GM23338 (cell line): ENCODE measurements at regions not wholly inside any gene's neighbourhood (a gene's known extent, or its start where the extent isn't known, plus 50 kb on each side); places are given as distances from the start of the nearest gene placed in this dataset.
A peak's percentile ranks its signal among the peaks of the same experiment; 100 is the strongest.
"Not testable (repeated sequence)": the region's sequence is repeated elsewhere in the genome, so short reads cannot be mapped to it uniquely, and the experiment has no call there.

Experiments
- ATAC-seq: fragments of 200-7000 bp; cut with Tn5 transposase; 3 replicates; pipeline ENCODE4 v1.9.1; 2020
- DNase-seq: peaks from one replicate; pipeline ENCODE4 v3.0.0-alpha.2; 2015; ENCODE audit warnings: low spot score
- H2AFZ ChIP-seq: fragments of 200-600 bp; sonication (generic); 2 replicates; pipeline ENCODE4 v1.8.0; 2016; ENCODE audit warnings: antibody characterized with exemption, mild to moderate bottlenecking, moderate library complexity
- H3F3A ChIP-seq: fragments of 200-600 bp; sonication (generic); replicated peaks from 2 replicates; pipeline ENCODE4 v1.8.0; 2017; ENCODE audit warnings: antibody characterized with exemption, mixed run types, low read depth
- H3K27ac ChIP-seq: fragments of 200-600 bp; sonication (generic); 2 replicates; pipeline ENCODE4 v1.6.1; 2016; ENCODE audit warnings: low read depth
- H3K27me3 ChIP-seq: fragments of 200-600 bp; sonication (generic); 2 replicates; pipeline ENCODE4 v1.8.0; 2016; ENCODE audit warnings: mild to moderate bottlenecking, mixed run types, moderate library complexity; ENCODE audit not compliant: insufficient read depth
- H3K36me3 ChIP-seq: fragments of 200-600 bp; sonication (generic); 2 replicates; pipeline ENCODE4 v1.8.0; 2016; ENCODE audit warnings: mild to moderate bottlenecking; ENCODE audit not compliant: insufficient read depth
- H3K4me1 ChIP-seq: fragments of 200-600 bp; sonication (generic); 2 replicates; pipeline ENCODE4 v1.8.0; 2016; ENCODE audit warnings: mild to moderate bottlenecking, moderate library complexity; ENCODE audit not compliant: insufficient read depth
- H3K4me2 ChIP-seq: fragments of 200-600 bp; sonication (generic); 2 replicates; pipeline ENCODE4 v1.7.1; 2017; ENCODE audit warnings: mixed run types
- H3K4me3 ChIP-seq: fragments of 200-600 bp; sonication (generic); 2 replicates; pipeline ENCODE4 v1.6.1; 2016; ENCODE audit warnings: mixed run types
- H3K79me2 ChIP-seq: fragments of 200-600 bp; sonication (generic); replicated peaks from 2 replicates; pipeline ENCODE4 v1.8.0; 2017; ENCODE audit warnings: mild to moderate bottlenecking; ENCODE audit not compliant: insufficient read depth
- H3K9me2 ChIP-seq: fragments of 200-600 bp; sonication (generic); 2 replicates; pipeline ENCODE4 v1.8.0; 2017; ENCODE audit not compliant: insufficient read depth
- H4K20me1 ChIP-seq: fragments of 200-600 bp; sonication (generic); replicated peaks from 2 replicates; pipeline ENCODE4 v1.8.0; 2017; ENCODE audit warnings: mild to moderate bottlenecking; ENCODE audit not compliant: insufficient read depth
- H3K27ac Mint-ChIP-seq: 2 replicates; pipeline ENCODE4 v1.8.0; 2020; ENCODE audit warnings: inconsistent platforms, mild to moderate bottlenecking, moderate library complexity, mixed read lengths
- H3K27me3 Mint-ChIP-seq: 3 replicates; pipeline ENCODE4 v1.8.0; 2022; ENCODE audit warnings: low read depth, mild to moderate bottlenecking, moderate library complexity, mixed read lengths, inconsistent platforms; ENCODE audit not compliant: insufficient read depth, poor library complexity
- H3K36me3 Mint-ChIP-seq: 3 replicates; pipeline ENCODE4 v1.8.0; 2021; ENCODE audit warnings: low read depth, mild to moderate bottlenecking, inconsistent platforms, moderate library complexity, mixed read lengths
- H3K4me1 Mint-ChIP-seq: 3 replicates; pipeline ENCODE4 v1.8.0; 2020; ENCODE audit warnings: mild to moderate bottlenecking, inconsistent platforms, mixed read lengths
- H3K4me3 Mint-ChIP-seq: 3 replicates; pipeline ENCODE4 v1.8.0; 2021; ENCODE audit warnings: moderate library complexity, mild to moderate bottlenecking, inconsistent platforms, mixed read lengths
- H3K9me3 Mint-ChIP-seq: 3 replicates; pipeline ENCODE4 v1.8.0; 2020; ENCODE audit warnings: moderate library complexity, mild to moderate bottlenecking, inconsistent platforms, mixed read lengths
- EZH2 ChIP-seq: fragments of 200-600 bp; sonication (generic); IDR thresholded peaks from one replicate; pipeline ENCODE4 v1.8.0; 2017; ENCODE audit warnings: antibody characterized with exemption, mild to moderate bottlenecking, low read depth; ENCODE audit not compliant: unreplicated experiment
- TF ChIP-seq, protein P1 (sequence below): IDR thresholded peaks from one replicate; pipeline ENCODE4 v1.6.1; 2018; ENCODE audit warnings: antibody characterized with exemption; ENCODE audit not compliant: unreplicated experiment
- TF ChIP-seq, protein P2 (sequence below): fragments of 250-450 bp; sonication (Bioruptor Pico); IDR thresholded peaks from 2 replicates; pipeline ENCODE4 v1.5.0; 2020; ENCODE audit warnings: mild to moderate bottlenecking, moderate library complexity

DNA sequence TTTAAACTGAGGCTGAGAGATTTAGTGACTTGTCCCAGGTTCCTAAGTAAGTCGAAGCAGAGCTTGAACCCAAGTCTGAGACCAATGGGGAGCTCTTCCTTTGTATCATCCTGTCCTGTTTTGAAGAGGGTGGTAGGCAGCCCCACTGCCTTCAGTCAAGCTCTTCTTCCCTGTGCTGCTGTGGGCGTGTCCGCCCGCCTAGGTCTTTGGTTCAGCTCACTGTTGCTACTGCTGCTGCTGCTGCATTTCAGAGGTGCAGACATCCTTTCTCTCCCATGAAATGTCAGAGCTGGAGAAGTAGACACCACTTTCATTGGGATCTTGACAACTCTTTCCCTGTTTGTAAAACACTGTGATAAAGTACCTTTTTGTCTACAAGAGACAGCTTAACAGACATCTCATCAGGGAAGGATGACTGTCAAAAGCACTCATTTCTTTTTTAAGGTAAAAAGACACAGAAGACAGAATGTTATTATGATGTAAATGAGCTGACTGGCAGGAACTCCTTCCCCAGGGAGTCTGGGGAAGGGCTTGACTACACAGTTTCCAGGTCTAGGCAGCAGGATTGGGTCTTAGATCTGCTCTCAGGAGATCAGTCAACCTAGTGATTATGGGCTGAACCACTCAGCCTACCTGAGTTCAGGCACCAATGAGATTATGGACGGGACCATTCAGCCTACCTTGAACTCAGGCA is 91.7 kb upstream of the TRIB2 start:
- DNase-seq (peak; percentile 53), ATAC-seq (peak; percentile 97)
- Histone ChIP-seq H3K27ac (peak overlapping the region; percentile 34), H3K79me2 (no peaks in the 10 kb centered on the region), H3K4me3 (no peak overlapping the region), H3K9me2 (no peaks in the 10 kb centered on the region), H3K27me3 (no peaks in the 10 kb centered on the region), H3K4me2 (peak overlapping the region; percentile 23), H4K20me1 (no peaks in the 10 kb centered on the region), H2AFZ (no peak overlapping the region), H3K36me3 (no peaks in the 10 kb centered on the region), H3K4me1 (peaks cover 21% of the 10 kb centered on the region), H3F3A (0 out of 2 replicates have a peak, but pooled peaks cover 2% of the 10 kb centered on the region)
- Mint-ChIP-seq H3K4me3 (peak overlapping the region; percentile 13; the same call in 1 of the 3 replicates), H3K9me3 (peaks cover 24% of the 10 kb centered on the region), H3K27ac (peak overlapping the region; percentile 71), H3K27me3 (peaks cover 8% of the 10 kb centered on the region), H3K4me1 (peaks cover 32% of the 10 kb centered on the region), H3K36me3 (peaks cover 20% of the 10 kb centered on the region)
- TF ChIP-seq, protein P1, sequence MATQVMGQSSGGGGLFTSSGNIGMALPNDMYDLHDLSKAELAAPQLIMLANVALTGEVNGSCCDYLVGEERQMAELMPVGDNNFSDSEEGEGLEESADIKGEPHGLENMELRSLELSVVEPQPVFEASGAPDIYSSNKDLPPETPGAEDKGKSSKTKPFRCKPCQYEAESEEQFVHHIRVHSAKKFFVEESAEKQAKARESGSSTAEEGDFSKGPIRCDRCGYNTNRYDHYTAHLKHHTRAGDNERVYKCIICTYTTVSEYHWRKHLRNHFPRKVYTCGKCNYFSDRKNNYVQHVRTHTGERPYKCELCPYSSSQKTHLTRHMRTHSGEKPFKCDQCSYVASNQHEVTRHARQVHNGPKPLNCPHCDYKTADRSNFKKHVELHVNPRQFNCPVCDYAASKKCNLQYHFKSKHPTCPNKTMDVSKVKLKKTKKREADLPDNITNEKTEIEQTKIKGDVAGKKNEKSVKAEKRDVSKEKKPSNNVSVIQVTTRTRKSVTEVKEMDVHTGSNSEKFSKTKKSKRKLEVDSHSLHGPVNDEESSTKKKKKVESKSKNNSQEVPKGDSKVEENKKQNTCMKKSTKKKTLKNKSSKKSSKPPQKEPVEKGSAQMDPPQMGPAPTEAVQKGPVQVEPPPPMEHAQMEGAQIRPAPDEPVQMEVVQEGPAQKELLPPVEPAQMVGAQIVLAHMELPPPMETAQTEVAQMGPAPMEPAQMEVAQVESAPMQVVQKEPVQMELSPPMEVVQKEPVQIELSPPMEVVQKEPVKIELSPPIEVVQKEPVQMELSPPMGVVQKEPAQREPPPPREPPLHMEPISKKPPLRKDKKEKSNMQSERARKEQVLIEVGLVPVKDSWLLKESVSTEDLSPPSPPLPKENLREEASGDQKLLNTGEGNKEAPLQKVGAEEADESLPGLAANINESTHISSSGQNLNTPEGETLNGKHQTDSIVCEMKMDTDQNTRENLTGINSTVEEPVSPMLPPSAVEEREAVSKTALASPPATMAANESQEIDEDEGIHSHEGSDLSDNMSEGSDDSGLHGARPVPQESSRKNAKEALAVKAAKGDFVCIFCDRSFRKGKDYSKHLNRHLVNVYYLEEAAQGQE = no peak
- TF ChIP-seq, protein P2, sequence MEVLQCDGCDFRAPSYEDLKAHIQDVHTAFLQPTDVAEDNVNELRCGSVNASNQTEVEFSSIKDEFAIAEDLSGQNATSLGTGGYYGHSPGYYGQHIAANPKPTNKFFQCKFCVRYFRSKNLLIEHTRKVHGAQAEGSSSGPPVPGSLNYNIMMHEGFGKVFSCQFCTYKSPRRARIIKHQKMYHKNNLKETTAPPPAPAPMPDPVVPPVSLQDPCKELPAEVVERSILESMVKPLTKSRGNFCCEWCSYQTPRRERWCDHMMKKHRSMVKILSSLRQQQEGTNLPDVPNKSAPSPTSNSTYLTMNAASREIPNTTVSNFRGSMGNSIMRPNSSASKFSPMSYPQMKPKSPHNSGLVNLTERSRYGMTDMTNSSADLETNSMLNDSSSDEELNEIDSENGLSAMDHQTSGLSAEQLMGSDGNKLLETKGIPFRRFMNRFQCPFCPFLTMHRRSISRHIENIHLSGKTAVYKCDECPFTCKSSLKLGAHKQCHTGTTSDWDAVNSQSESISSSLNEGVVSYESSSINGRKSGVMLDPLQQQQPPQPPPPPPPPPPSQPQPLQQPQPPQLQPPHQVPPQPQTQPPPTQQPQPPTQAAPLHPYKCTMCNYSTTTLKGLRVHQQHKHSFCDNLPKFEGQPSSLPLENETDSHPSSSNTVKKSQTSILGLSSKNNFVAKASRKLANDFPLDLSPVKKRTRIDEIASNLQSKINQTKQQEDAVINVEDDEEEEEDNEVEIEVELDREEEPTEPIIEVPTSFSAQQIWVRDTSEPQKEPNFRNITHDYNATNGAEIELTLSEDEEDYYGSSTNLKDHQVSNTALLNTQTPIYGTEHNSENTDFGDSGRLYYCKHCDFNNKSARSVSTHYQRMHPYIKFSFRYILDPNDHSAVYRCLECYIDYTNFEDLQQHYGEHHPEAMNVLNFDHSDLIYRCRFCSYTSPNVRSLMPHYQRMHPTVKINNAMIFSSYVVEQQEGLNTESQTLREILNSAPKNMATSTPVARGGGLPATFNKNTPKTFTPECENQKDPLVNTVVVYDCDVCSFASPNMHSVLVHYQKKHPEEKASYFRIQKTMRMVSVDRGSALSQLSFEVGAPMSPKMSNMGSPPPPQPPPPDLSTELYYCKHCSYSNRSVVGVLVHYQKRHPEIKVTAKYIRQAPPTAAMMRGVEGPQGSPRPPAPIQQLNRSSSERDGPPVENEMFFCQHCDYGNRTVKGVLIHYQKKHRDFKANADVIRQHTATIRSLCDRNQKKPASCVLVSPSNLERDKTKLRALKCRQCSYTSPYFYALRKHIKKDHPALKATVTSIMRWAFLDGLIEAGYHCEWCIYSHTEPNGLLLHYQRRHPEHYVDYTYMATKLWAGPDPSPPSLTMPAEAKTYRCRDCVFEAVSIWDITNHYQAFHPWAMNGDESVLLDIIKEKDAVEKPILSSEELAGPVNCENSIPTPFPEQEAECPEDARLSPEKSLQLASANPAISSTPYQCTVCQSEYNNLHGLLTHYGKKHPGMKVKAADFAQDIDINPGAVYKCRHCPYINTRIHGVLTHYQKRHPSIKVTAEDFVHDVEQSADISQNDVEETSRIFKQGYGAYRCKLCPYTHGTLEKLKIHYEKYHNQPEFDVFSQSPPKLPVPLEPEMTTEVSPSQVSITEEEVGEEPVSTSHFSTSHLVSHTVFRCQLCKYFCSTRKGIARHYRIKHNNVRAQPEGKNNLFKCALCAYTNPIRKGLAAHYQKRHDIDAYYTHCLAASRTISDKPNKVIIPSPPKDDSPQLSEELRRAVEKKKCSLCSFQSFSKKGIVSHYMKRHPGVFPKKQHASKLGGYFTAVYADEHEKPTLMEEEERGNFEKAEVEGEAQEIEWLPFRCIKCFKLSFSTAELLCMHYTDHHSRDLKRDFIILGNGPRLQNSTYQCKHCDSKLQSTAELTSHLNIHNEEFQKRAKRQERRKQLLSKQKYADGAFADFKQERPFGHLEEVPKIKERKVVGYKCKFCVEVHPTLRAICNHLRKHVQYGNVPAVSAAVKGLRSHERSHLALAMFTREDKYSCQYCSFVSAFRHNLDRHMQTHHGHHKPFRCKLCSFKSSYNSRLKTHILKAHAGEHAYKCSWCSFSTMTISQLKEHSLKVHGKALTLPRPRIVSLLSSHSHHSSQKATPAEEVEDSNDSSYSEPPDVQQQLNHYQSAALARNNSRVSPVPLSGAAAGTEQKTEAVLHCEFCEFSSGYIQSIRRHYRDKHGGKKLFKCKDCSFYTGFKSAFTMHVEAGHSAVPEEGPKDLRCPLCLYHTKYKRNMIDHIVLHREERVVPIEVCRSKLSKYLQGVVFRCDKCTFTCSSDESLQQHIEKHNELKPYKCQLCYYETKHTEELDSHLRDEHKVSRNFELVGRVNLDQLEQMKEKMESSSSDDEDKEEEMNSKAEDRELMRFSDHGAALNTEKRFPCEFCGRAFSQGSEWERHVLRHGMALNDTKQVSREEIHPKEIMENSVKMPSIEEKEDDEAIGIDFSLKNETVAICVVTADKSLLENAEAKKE (CRISPR knock-in tag) = peak; percentile 80; the same call in 1 of the 2 replicates
- no peak for TF ChIP-seq EZH2

DNA sequence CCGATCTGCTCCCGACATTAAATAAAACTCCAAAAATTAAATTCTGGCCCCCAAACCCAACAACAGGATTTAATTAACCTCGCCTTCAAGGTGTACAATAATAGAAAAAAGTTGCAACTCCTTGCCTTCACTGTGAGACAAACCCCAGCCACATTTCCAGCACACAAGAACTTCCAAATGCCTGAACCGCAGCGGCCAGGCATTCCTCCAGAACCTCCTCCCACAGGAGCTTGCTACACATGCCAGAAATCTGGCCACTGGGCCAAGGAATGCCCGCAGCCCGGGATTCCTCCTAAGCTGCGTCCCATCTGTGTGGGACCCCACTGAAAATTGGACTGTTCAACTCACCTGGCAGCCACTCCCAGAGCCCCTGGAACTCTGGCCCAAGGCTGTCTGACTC is 88.2 kb upstream of the TRIB2 start:
- H3K4me2 ChIP-seq, H3K4me3 Mint-ChIP-seq, H3F3A ChIP-seq, H2AFZ ChIP-seq, H3K4me3 ChIP-seq, ATAC-seq, H3K27me3 ChIP-seq, H3K9me2 ChIP-seq, H3K27ac Mint-ChIP-seq, H3K36me3 ChIP-seq, DNase-seq, H4K20me1 ChIP-seq, H3K79me2 ChIP-seq, H3K27ac ChIP-seq: not testable (repeated sequence)
- peaks cover 11% of the 10 kb centered on the region for H3K27me3 Mint-ChIP-seq
- H3K36me3 Mint-ChIP-seq = peaks cover 20% of the 10 kb centered on the region
- H3K4me1 ChIP-seq = peaks cover 18% of the 10 kb centered on the region
- H3K9me3 Mint-ChIP-seq = peaks cover 24% of the 10 kb centered on the region
- H3K4me1 Mint-ChIP-seq = peaks cover 25% of the 10 kb centered on the region
